Cardiac fibroblast (primary cell): ENCODE measurements at regions not wholly inside any gene's neighbourhood (a gene's known extent, or its start where the extent isn't known, plus 50 kb on each side); places are given as distances from the start of the nearest gene placed in this dataset.

ENCODE experiments used
- DNase-seq, 2 donors: peaks; one replicate each; pipeline versions ENCODE4 v3.0.0 to v3.0.0-alpha.2; 2010; ENCODE audit warnings: low read depth in 2 of 2
- H3K4me3 ChIP-seq, 2 donors: replicated peaks in 1 of 2; 1 replicate in 1 of 2; 2 replicates in 1 of 2; pipeline ENCODE4 v1.5.1; 2011; ENCODE audit warnings: low read depth in 2 of 2, low read length in 2 of 2, mild to moderate bottlenecking in 2 of 2, moderate library complexity in 1 of 2
- CTCF ChIP-seq: IDR thresholded peaks from one replicate; pipeline ENCODE4 v1.5.1; 2011; ENCODE audit warnings: low read depth, mild to moderate bottlenecking, low read length, inconsistent platforms

GRCh38 chr9:29751226-29751625 is 2177.9 kb upstream of the C9orf72 start:
- TF ChIP-seq CTCF = no peak
- H3K4me3 ChIP-seq = no peak overlapping the region
- no peak for DNase-seq

GRCh38 chr9:29753638-29754037 is 2180.4 kb upstream of the C9orf72 start:
- TF ChIP-seq CTCF = no peak
- H3K4me3 ChIP-seq = no peak overlapping the region
- DNase-seq = no peak

GRCh38 chr9:29769019-29769418 is 2195.7 kb upstream of the C9orf72 start:
- DNase-seq = no peak
- no peak for TF ChIP-seq CTCF
- no peak overlapping the region for H3K4me3 ChIP-seq

GRCh38 chr9:29773676-29774075 is 2200.4 kb upstream of the C9orf72 start:
- no peak overlapping the region for H3K4me3 ChIP-seq
- no peak for DNase-seq
- TF ChIP-seq CTCF = no peak

- H3K4me3 ChIP-seq = no peak overlapping the region
- no peak for DNase-seq
- TF ChIP-seq CTCF = no peak
Measured at GRCh38 chr9:29775491-29775890, 2202.2 kb upstream of the C9orf72 start.

GRCh38 chr9:29778281-29778849 is 2205.1 kb upstream of the C9orf72 start:
- DNase-seq = no peak
- no peak for TF ChIP-seq CTCF
- no peak overlapping the region for H3K4me3 ChIP-seq

- no peak overlapping the region for H3K4me3 ChIP-seq
- DNase-seq = no peak
- no peak for TF ChIP-seq CTCF
Measured at GRCh38 chr9:29793970-29794369, 2220.7 kb upstream of the C9orf72 start.
